AG04450 (cell line): ENCODE measurements at regions not wholly inside any gene's neighbourhood (a gene's known extent, or its start where the extent isn't known, plus 50 kb on each side); places are given as distances from the start of the nearest gene placed in this dataset.
A peak's percentile ranks its signal among the peaks of the same experiment; 100 is the strongest.

Experiments used
- CTCF ChIA-PET: fragments of 300-600, 350-600 bp; formaldehyde crosslinking; extraction: SDS; loops from one replicate; lab custom pipeline; 2022; ENCODE audit warnings: antibody characterized with exemption, inconsistent platforms; lab: Charles Lee
- POLR2A ChIA-PET: fragments of 350-600 bp; formaldehyde crosslinking; extraction: SDS; loops from one replicate; lab custom pipeline; 2021; ENCODE audit warnings: antibody characterized with exemption, inconsistent platforms; lab: Yijun Ruan, JAX
- DNase-seq: peaks from one replicate; pipeline ENCODE4 v3.0.0-alpha.2; 2011; ENCODE audit warnings: low read depth, low spot score
- H3K27ac ChIP-seq: one replicate; pipeline ENCODE4 v1.5.1; 2012; ENCODE audit warnings: low read depth, low read length, control low read depth
- H3K27me3 ChIP-seq: one replicate; pipeline ENCODE4 v1.6.0; 2012; ENCODE audit warnings: low read length; ENCODE audit not compliant: control insufficient read depth, insufficient read depth
- H3K4me3 ChIP-seq: 2 replicates; pipeline ENCODE4 v1.5.1; 2011; ENCODE audit warnings: mild to moderate bottlenecking, low read depth, low read length, control low read depth
- H3K9me3 ChIP-seq: 2 replicates; pipeline ENCODE4 v1.5.1; 2012; ENCODE audit warnings: low read length; ENCODE audit not compliant: control insufficient read depth, insufficient read depth
- CTCF ChIP-seq: IDR thresholded peaks from 2 replicates; pipeline ENCODE4 v1.5.1; 2011; ENCODE audit warnings: low read depth, low read length, control low read depth, inconsistent platforms

- DNase-seq = no peak
- H3K27me3 ChIP-seq = no peaks in the 10 kb centered on the region
- no peak for TF ChIP-seq CTCF
- no peak overlapping the region for H3K4me3 ChIP-seq
- POLR2A ChIA-PET = no interaction called here
- CTCF ChIA-PET = interaction anchor here (1.0 kb wide), 1 partner anchor 516 kb away, joined by 3 read pairs; no protein-coding TSS in a partner anchor
- H3K27ac ChIP-seq = no peak overlapping the region
- H3K9me3 ChIP-seq = no peaks in the 10 kb centered on the region
Observed at GRCh38 chr6:81237226-81237625, 515.3 kb downstream of the TENT5A start.

GRCh38 chr6:81235512-81235911 lies 517.0 kb downstream of the TENT5A start:
- Histone ChIP-seq H3K27me3 (no peaks in the 10 kb centered on the region), H3K4me3 (no peak overlapping the region), H3K9me3 (no peaks in the 10 kb centered on the region), H3K27ac (no peak overlapping the region)
- no peak for DNase-seq
- TF ChIP-seq CTCF = no peak
- ChIA-PET POLR2A (no interaction called here), CTCF (no interaction called here)

- Histone ChIP-seq H3K27me3 (no peaks in the 10 kb centered on the region), H3K4me3 (no peak overlapping the region), H3K9me3 (no peaks in the 10 kb centered on the region), H3K27ac (no peak overlapping the region)
- no peak for DNase-seq
- ChIA-PET POLR2A (interaction anchor here (0.7 kb wide), 1 partner anchor 519 kb away, joined by 3 read pairs; no protein-coding TSS in a partner anchor), CTCF (interaction anchor here (1.2 kb wide), 1 partner anchor 628 kb away, joined by 4 read pairs; no protein-coding TSS in a partner anchor)
- TF ChIP-seq CTCF = no peak
Observed at GRCh38 chr6:81233990-81234389, 518.5 kb downstream of the TENT5A start.

GRCh38 chr6:81228912-81229555 lies 523.4 kb downstream of the TENT5A start:
- Histone ChIP-seq H3K9me3 (no peaks in the 10 kb centered on the region), H3K4me3 (no peak overlapping the region), H3K27me3 (no peaks in the 10 kb centered on the region), H3K27ac (no peak overlapping the region)
- ChIA-PET POLR2A (no interaction called here), CTCF (no interaction called here)
- TF ChIP-seq CTCF = no peak
- DNase-seq = peak; percentile 62

GRCh38 chr6:81226957-81227356 lies 525.5 kb downstream of the TENT5A start:
- Histone ChIP-seq H3K27me3 (no peaks in the 10 kb centered on the region), H3K27ac (no peak overlapping the region), H3K4me3 (no peak overlapping the region), H3K9me3 (no peaks in the 10 kb centered on the region)
- TF ChIP-seq CTCF = no peak
- ChIA-PET POLR2A (no interaction called here), CTCF (no interaction called here)
- DNase-seq = no peak
